ENCODE measurements at regions not wholly inside any gene's neighbourhood (a gene's known extent, or its start where the extent isn't known, plus 50 kb on each side); places are given as distances from the start of the nearest gene placed in this dataset.

GRCh38 chr9:13651969-13652663, 372.6 kb upstream of the MPDZ start:
- TF ChIP-seq NFIC (IDR thresholded peaks at IDR 0.05): no peak
- TF ChIP-seq ZBTB7A (IDR thresholded peaks at IDR 0.05; ENCODE audit: low read depth): no peak
- no peak for TF ChIP-seq CREB1 (IDR thresholded peaks at IDR 0.05; ENCODE audit: low read depth)
- no peak for TF ChIP-seq TEAD4 (IDR thresholded peaks at IDR 0.05)
- no peak for TF ChIP-seq TAF1 (IDR thresholded peaks at IDR 0.05; ENCODE audit: low read depth)
- TF ChIP-seq RAD21 (IDR thresholded peaks at IDR 0.05; ENCODE audit: low read depth): no peak
- no peak for TF ChIP-seq YY1 (IDR thresholded peaks at IDR 0.05; ENCODE audit: low read depth)
- no peak for TF ChIP-seq EGR1 (IDR thresholded peaks at IDR 0.05)
- no peak for TF ChIP-seq TCF12 (IDR thresholded peaks at IDR 0.05; ENCODE audit: low read depth)
- TF ChIP-seq FOXM1 (IDR thresholded peaks at IDR 0.05; ENCODE audit: borderline replicate concordance, low read depth): no peak
- TF ChIP-seq USF1 (IDR thresholded peaks at IDR 0.05): no peak
- TF ChIP-seq REST (IDR thresholded peaks at IDR 0.05; ENCODE audit: low read depth): no peak
- TF ChIP-seq MAX (IDR thresholded peaks at IDR 0.05): no peak
- TF ChIP-seq CEBPB (IDR thresholded peaks at IDR 0.05): no peak
- no peak for TF ChIP-seq EP300 (IDR thresholded peaks at IDR 0.05; ENCODE audit: borderline replicate concordance)

GRCh38 chr9:13651526-13651925, 372.0 kb upstream of the MPDZ start:
- no peak for TF ChIP-seq NFIC (IDR thresholded peaks at IDR 0.05)
- TF ChIP-seq EP300 (IDR thresholded peaks at IDR 0.05; ENCODE audit: borderline replicate concordance): no peak
- TF ChIP-seq RAD21 (IDR thresholded peaks at IDR 0.05; ENCODE audit: low read depth): no peak
- TF ChIP-seq ZBTB7A (IDR thresholded peaks at IDR 0.05; ENCODE audit: low read depth): no peak
- TF ChIP-seq EGR1 (IDR thresholded peaks at IDR 0.05): no peak
- no peak for TF ChIP-seq TCF12 (IDR thresholded peaks at IDR 0.05; ENCODE audit: low read depth)
- TF ChIP-seq CREB1 (IDR thresholded peaks at IDR 0.05; ENCODE audit: low read depth): no peak
- TF ChIP-seq TAF1 (IDR thresholded peaks at IDR 0.05; ENCODE audit: low read depth): no peak
- TF ChIP-seq CEBPB (IDR thresholded peaks at IDR 0.05): no peak
- TF ChIP-seq MAX (IDR thresholded peaks at IDR 0.05): no peak
- TF ChIP-seq REST (IDR thresholded peaks at IDR 0.05; ENCODE audit: low read depth): no peak
- TF ChIP-seq USF1 (IDR thresholded peaks at IDR 0.05): no peak
- no peak for TF ChIP-seq TEAD4 (IDR thresholded peaks at IDR 0.05)

- TF ChIP-seq MAX (IDR thresholded peaks at IDR 0.05) (no peak), EP300 (IDR thresholded peaks at IDR 0.05; ENCODE audit: borderline replicate concordance) (no peak), REST (IDR thresholded peaks at IDR 0.05; ENCODE audit: low read depth) (no peak), USF1 (IDR thresholded peaks at IDR 0.05) (no peak), CEBPB (IDR thresholded peaks at IDR 0.05) (no peak), CREB1 (IDR thresholded peaks at IDR 0.05; ENCODE audit: low read depth) (no peak), RAD21 (IDR thresholded peaks at IDR 0.05; ENCODE audit: low read depth) (no peak), YY1 (IDR thresholded peaks at IDR 0.05; ENCODE audit: low read depth) (no peak), TEAD4 (IDR thresholded peaks at IDR 0.05) (no peak), FOXM1 (IDR thresholded peaks at IDR 0.05; ENCODE audit: borderline replicate concordance, low read depth) (no peak), NFIC (IDR thresholded peaks at IDR 0.05) (no peak), TCF12 (IDR thresholded peaks at IDR 0.05; ENCODE audit: low read depth) (no peak), ZBTB7A (IDR thresholded peaks at IDR 0.05; ENCODE audit: low read depth) (no peak), EGR1 (IDR thresholded peaks at IDR 0.05) (no peak), TAF1 (IDR thresholded peaks at IDR 0.05; ENCODE audit: low read depth) (no peak)
These were observed 369.2 kb upstream of the MPDZ start for GRCh38 chr9:13648676-13649075.
